Left renal cortex interstitium (tissue), 4 donors: ENCODE measurements at regions not wholly inside any gene's neighbourhood (a gene's known extent, or its start where the extent isn't known, plus 50 kb on each side); places are given as distances from the start of the nearest gene placed in this dataset.

Source experiments
- DNase-seq, 4 donors: peaks; one replicate each; pipeline ENCODE4 v3.0.0-alpha.2; 2013; ENCODE audit warnings: low read depth in 4 of 4, low spot score in 2 of 4, missing footprints in 1 of 4

- no peak for DNase-seq
Measured at GRCh38 chr3:83882701-83883100, 1076.1 kb upstream of the CADM2 start.

DNA sequence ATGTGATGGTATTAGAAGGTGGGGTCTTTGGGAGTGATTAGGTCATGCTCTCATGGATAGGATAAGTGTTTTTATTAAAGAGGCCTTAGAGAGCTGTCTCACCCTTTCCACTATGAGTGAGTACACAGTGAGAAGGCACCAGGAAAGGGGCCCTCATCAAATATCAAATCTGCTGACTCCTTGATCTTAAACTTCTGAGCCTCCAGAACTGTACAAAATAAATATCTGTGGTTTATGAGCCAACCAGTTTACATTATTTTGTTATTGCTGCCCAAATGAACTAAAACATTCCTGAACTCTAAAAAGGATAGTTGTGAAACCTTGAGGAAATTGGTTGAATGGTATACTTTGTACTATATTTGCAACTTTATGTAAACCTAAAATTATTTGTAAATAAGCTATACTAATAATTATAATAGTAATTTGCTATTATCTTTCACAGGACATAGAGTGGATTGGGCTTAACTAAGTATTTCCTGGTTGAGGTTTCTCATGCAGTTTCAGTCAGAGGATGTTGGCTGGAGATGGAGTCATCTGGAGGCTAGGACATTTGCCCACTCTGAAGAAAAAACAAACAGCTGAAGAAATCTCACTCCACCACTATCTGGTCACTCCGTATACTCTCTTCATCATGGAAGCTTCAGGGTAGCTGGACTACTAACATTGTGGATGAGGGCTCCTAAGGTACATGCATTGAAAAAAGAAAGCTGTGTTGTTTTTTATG, 1068.6 kb upstream of the CADM2 start:
- no peak for DNase-seq

GRCh38 chr3:83890763-83891135, 1068.0 kb upstream of the CADM2 start:
- no peak for DNase-seq

GRCh38 chr3:83894223-83894622, 1064.6 kb upstream of the CADM2 start:
- DNase-seq, result no peak

DNA sequence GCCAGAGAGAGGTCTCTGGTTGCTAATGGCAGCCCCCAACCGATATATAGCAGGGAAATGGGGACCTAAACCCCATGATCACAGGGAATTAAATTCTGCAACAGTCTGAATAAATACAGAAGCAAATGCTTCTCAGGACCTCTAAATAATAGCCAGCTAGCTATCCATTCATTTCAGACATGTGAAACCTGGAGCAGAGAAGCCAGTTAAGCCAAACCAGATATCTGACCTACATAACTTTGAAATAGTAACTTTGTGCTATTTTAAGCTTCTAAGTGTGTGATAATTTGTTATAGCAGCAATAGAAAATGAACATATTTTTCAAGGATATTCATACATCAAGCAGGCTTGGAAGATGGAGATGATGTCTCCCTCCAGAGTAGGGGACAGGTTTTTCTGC, 1062.9 kb upstream of the CADM2 start:
- no peak for DNase-seq

- no peak for DNase-seq
Measured at GRCh38 chr3:83902787-83903533, 1055.8 kb upstream of the CADM2 start.

DNA sequence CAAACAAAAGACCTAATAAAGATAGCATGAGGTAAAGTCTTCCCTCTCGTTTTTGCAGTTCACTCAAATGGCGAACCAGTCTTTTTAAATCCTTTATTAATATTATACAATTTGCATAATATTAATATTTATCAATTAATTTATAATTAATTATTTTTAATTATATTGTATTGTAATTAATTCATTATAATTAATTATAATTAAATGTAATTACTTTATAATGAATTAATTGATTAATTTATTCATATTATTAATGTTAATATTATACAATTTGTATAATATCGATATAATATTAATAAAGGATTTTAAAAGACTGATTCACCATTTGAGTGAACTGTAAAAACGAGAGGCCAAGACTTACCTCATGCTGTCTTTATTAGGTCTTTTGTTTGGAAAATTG, 1045.4 kb upstream of the CADM2 start:
- no peak for DNase-seq

- no peak for DNase-seq
Measured at GRCh38 chr3:83926291-83926690, 1032.5 kb upstream of the CADM2 start.

DNA sequence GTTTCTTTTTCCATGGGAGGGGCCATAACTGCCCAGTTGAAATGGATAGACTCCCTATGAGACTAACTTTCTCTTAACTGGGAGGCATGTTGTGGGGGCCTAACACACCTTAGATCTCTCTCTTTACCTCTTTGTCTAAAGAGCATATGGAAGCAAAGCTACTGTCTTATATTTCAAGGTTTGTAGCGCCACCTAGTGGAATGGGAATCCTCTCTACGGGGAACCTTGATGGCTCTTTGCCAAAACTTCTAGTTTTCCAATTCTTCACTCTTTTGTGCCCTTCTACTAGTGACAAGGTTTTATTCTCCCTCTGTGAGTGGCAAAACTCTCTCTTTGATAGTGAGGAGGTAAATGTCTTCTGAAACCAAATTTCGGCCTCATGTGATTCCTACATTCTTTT, 1030.4 kb upstream of the CADM2 start:
- DNase-seq, result no peak

GRCh38 chr3:83928903-83929302, 1029.9 kb upstream of the CADM2 start:
- DNase-seq, result no peak

GRCh38 chr3:83934192-83935021, 1024.4 kb upstream of the CADM2 start:
- DNase-seq, result no peak

- no peak for DNase-seq
Measured at GRCh38 chr3:83938491-83938890, 1020.3 kb upstream of the CADM2 start.

- no peak for DNase-seq
Measured at GRCh38 chr3:83941990-83942745, 1016.6 kb upstream of the CADM2 start.

DNA sequence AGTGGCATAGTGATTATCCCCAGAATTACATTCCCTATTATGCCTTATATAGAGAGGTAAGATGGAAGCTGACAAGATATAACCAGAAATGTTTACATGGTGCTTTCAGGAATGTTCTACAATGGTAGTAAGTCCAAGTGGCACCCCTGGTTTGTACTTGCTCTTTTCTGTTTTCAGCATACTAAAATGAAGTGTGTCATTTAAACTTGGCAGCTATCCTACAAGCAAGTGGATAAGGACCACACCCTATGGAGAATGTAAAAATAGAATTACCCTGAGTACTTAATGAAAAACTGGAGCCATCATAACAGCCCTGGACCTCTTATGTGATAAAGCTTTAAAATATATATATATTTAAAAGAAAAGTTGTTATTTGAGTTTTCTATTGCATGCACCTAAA, 1012.7 kb upstream of the CADM2 start:
- no peak for DNase-seq

DNA sequence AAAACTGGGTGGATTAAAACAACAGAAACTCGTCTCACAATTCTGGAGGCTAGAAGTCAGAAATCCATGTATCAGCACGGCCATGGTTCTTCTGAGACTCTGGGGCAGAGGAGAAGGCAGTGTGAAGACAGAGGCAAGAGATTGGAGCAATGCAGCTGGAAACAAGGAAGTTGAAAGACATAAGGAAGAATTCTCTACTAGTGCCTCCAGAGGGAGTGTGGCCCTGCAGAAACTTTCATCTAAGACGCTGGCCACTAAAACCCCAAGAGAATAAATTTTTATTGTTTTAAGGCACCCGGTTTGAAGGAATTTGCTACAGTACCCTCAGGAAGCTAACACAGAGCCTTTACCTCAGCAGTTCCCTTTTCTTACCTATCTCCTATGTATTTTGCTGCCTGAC, 1012.2 kb upstream of the CADM2 start:
- no peak for DNase-seq

- no peak for DNase-seq
Measured at GRCh38 chr3:83948771-83949170, 1010.0 kb upstream of the CADM2 start.

- no peak for DNase-seq
Measured at GRCh38 chr3:83953417-83954089, 1005.2 kb upstream of the CADM2 start.

DNA sequence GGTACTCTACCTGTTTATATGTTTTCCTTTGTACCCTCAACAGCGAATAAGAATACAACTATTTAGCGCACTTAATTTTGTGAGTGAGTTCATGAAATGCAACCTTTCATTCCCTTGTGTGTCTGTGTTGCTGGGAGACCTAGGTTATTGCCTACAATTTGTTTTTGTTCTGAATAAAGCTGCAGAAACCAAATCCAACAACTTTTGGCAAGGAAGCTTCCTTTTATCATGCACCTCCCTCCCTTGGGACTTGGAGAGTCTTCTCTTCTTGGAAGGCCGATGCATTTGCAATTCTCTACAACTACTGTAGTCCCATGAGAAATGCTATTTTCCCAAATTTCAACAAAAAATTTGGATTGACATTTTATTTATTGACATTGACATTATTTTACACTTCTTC, 1002.4 kb upstream of the CADM2 start:
- no peak for DNase-seq

GRCh38 chr3:83968356-83968755, 990.4 kb upstream of the CADM2 start:
- no peak for DNase-seq

DNA sequence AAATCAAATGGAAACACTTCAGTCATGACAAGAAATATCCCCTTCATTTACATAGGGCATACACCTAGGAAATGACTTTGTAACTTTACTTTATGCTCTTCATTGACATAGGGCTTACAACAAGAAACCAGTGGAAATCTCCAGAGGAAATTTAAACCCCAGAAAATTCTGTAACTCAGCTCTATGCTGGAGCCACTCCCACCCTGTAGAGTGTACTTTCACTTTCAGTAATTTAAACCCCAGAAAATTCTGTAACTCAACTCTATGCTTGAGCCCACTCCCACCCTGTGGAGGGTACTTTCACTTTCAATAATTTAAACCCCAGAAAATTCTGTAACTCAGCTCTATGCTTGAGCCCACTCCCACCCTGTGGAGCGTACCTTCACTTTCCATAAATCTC, 987.1 kb upstream of the CADM2 start:
- no peak for DNase-seq
